ENCODE measurements at regions not wholly inside any gene's neighbourhood (a gene's known extent, or its start where the extent isn't known, plus 50 kb on each side); places are given as distances from the start of the nearest gene placed in this dataset.

DNA sequence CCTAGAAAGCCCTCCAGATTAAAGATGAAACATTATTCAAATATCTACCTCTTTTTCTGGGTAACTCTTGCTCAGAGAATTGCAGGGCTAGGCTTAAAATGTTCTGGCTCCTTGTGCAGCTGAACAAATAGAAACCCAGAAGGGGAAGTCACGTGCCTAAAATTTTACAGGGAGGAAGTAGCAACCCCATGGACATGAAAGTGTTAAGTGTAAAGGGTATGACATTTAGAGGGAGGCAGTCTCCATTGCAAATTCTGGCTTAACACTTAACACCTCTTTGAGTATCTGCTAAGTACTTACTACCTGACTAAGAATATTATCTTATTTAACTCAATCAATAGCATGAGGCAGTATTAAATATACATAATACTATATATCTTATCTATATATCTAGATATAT, 376.1 kb upstream of the ERCC4 start:
- TF ChIP-seq, protein P1, sequence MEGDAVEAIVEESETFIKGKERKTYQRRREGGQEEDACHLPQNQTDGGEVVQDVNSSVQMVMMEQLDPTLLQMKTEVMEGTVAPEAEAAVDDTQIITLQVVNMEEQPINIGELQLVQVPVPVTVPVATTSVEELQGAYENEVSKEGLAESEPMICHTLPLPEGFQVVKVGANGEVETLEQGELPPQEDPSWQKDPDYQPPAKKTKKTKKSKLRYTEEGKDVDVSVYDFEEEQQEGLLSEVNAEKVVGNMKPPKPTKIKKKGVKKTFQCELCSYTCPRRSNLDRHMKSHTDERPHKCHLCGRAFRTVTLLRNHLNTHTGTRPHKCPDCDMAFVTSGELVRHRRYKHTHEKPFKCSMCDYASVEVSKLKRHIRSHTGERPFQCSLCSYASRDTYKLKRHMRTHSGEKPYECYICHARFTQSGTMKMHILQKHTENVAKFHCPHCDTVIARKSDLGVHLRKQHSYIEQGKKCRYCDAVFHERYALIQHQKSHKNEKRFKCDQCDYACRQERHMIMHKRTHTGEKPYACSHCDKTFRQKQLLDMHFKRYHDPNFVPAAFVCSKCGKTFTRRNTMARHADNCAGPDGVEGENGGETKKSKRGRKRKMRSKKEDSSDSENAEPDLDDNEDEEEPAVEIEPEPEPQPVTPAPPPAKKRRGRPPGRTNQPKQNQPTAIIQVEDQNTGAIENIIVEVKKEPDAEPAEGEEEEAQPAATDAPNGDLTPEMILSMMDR (IDR thresholded peaks at IDR 0.05), result no peak
- no peak for ATAC-seq
- WGBS, 2 donors, result 29 to 33% methylated on average over 1 of the region's 1 CpG
- H3K36me3 ChIP-seq, result no peaks in the 10 kb centered on the region
- H3K9me3 ChIP-seq, result peaks cover 0 to 10% (median 0%) of the 10 kb centered on the region in 11 donors
- no peak for DNase-seq
- no peak overlapping the region for H3K27ac ChIP-seq
- intact Hi-C loops (cut with DNase I), result no loop called here
- H3K4me1 ChIP-seq, result no peaks in the 10 kb centered on the region
- H3K4me3 ChIP-seq, result no peak overlapping the region
- H3K27me3 ChIP-seq, result peaks cover 0 to 21% (median 4%) of the 10 kb centered on the region in 7 donors

DNA sequence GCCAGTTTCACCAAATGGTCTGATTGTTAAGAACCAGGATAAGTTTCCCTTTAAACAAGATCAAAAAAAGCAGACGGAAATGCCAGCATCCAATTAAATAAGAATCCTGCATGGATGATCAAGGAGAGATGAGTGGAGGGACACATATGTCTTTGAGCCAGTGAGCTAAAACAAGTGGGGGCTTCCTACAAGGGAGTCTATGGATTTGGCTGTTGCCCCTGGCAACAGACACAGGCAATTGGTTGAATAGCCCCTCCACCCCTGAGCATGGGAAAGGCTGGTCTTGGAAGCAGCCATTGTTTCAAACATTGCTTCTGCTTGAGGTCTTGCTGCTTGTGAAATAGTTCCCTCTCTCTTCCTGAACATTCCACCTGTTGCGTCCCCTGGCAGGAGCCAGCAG, 374.7 kb upstream of the ERCC4 start:
- WGBS, 2 donors, result 81 to 85% methylated on average over 2 of the region's 2 CpGs
- no peak overlapping the region for H3K4me3 ChIP-seq
- TF ChIP-seq, protein P1 (IDR thresholded peaks at IDR 0.05), result no peak
- intact Hi-C loops (cut with DNase I), result no loop called here
- H3K27ac ChIP-seq, result no peak overlapping the region
- ATAC-seq (no peak), DNase-seq (no peak)
- no peaks in the 10 kb centered on the region for H3K36me3 ChIP-seq
- H3K9me3 ChIP-seq, result peaks cover 0 to 5% (median 0%) of the 10 kb centered on the region in 11 donors
- H3K27me3 ChIP-seq, result peaks cover 0 to 33% (median 4%) of the 10 kb centered on the region in 7 donors
- no peaks in the 10 kb centered on the region for H3K4me1 ChIP-seq

DNA sequence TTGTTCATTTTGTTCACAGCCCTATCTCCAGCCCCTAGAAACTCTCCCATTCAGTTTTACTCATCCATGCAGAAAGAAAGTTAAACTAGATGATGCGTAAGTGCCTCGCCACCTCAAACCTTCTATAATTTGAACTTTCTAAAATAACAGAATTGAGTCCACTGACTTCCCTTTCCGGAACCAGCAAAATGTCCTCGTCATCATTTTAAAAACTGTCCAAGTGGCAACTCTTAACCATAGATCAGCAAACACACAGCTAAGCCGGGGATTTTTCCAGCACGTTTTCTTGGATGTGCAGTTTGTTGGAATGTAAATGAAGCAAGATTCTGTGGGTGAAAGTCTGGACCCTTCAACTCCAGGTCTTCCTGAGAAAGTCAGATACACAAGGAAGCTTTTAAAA, 369.7 kb upstream of the ERCC4 start:
- H3K9me3 ChIP-seq, result peaks cover 0 to 5% (median 0%) of the 10 kb centered on the region in 11 donors
- H3K4me3 ChIP-seq, result no peak overlapping the region
- 84 to 91% methylated on average over 6 of the region's 6 CpGs for WGBS, 2 donors
- TF ChIP-seq, protein P1 (IDR thresholded peaks at IDR 0.05), result no peak
- H3K27ac ChIP-seq, result no peak overlapping the region
- no peak for ATAC-seq
- H3K27me3 ChIP-seq, result peaks cover 0 to 33% (median 0%) of the 10 kb centered on the region in 7 donors
- no peak for DNase-seq
- intact Hi-C loops (cut with DNase I), result no loop called here
- no peaks in the 10 kb centered on the region for H3K4me1 ChIP-seq
- H3K36me3 ChIP-seq, result no peaks in the 10 kb centered on the region

DNA sequence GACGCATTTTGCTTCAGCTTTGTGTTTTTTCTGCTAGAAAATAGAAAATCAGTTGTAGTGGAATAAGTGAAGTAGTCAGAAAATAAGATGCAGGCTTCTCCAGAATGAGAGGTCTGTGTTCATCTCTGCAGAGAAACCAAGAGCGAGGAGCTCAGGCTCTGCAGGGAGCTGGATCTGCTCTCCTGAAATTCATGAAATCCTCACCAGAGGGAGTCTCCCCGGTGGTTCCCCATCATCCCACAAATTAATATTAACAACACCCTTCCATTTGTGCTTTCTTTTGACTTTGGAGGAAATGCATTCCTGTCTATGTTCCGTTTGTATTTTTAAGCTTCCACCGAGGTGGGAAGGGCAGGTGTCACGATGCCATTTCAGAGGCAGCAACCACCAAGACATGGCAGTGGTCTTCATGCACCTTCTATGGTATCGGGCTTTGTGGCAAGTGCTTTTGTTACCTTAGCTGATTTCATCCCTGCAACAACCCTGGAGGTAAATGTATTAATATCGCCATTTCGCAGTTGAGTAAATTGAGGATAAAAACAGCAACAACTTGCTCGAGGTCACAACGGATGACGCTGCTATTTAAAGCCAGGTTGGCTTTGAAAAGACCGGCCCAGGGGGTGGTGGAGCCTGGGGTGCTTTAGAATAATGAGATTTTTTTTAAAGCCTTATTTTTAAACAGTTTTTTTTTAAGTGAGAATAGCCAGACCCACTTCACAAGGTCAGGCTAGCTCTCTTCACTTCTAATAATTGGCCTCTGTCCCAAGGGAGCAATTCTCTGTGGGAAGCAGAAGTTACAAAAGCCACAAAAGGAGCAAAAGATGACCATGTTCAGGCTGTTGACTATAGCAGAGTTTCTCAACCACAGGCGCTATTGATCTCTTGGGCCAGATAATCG, 367.6 kb upstream of the ERCC4 start:
- intact Hi-C loops (cut with DNase I), result no loop called here
- H3K27ac ChIP-seq, result no peak overlapping the region
- peaks cover 0 to 2% (median 0%) of the 10 kb centered on the region in 11 donors for H3K9me3 ChIP-seq
- no peak for DNase-seq
- H3K4me3 ChIP-seq, result no peak overlapping the region
- no peaks in the 10 kb centered on the region for H3K36me3 ChIP-seq
- H3K27me3 ChIP-seq, result peaks cover 0 to 45% (median 0%) of the 10 kb centered on the region in 7 donors
- TF ChIP-seq, protein P1 (IDR thresholded peaks at IDR 0.05), result no peak
- no peak for ATAC-seq
- WGBS, 2 donors, result 68 to 71% methylated on average over 15 of the region's 15 CpGs
- no peaks in the 10 kb centered on the region for H3K4me1 ChIP-seq

Data from heart right ventricle (tissue), 16 donors.